NB4 (cell line): ENCODE measurements at regions not wholly inside any gene's neighbourhood (a gene's known extent, or its start where the extent isn't known, plus 50 kb on each side); places are given as distances from the start of the nearest gene placed in this dataset.

Source experiments
- CTCF ChIP-seq: IDR thresholded peaks from one replicate; pipeline ENCODE4 v1.5.1; 2012; ENCODE audit warnings: low read depth, low read length
- MAX ChIP-seq: IDR thresholded peaks from 2 replicates; pipeline ENCODE4 v1.6.1; 2011; ENCODE audit warnings: low read depth, low read length

GRCh38 chr18:25853691-25854433 lies 236.6 kb downstream of the SS18 start:
- TF ChIP-seq MAX (no peak), CTCF (no peak)
